AG04450 (cell line): ENCODE measurements at regions not wholly inside any gene's neighbourhood (a gene's known extent, or its start where the extent isn't known, plus 50 kb on each side); places are given as distances from the start of the nearest gene placed in this dataset.

Experiments
- CTCF ChIA-PET: fragments of 300-600, 350-600 bp; formaldehyde crosslinking; extraction: SDS; loops from one replicate; lab custom pipeline; 2022; ENCODE audit warnings: antibody characterized with exemption, inconsistent platforms; lab: Charles Lee
- POLR2A ChIA-PET: fragments of 350-600 bp; formaldehyde crosslinking; extraction: SDS; loops from one replicate; lab custom pipeline; 2021; ENCODE audit warnings: antibody characterized with exemption, inconsistent platforms; lab: Yijun Ruan, JAX
- DNase-seq: peaks from one replicate; pipeline ENCODE4 v3.0.0-alpha.2; 2011; ENCODE audit warnings: low read depth, low spot score
- H3K27ac ChIP-seq: one replicate; pipeline ENCODE4 v1.5.1; 2012; ENCODE audit warnings: low read depth, low read length, control low read depth
- H3K27me3 ChIP-seq: one replicate; pipeline ENCODE4 v1.6.0; 2012; ENCODE audit warnings: low read length; ENCODE audit not compliant: control insufficient read depth, insufficient read depth
- H3K4me3 ChIP-seq: 2 replicates; pipeline ENCODE4 v1.5.1; 2011; ENCODE audit warnings: mild to moderate bottlenecking, low read depth, low read length, control low read depth
- H3K9me3 ChIP-seq: 2 replicates; pipeline ENCODE4 v1.5.1; 2012; ENCODE audit warnings: low read length; ENCODE audit not compliant: control insufficient read depth, insufficient read depth
- CTCF ChIP-seq: IDR thresholded peaks from 2 replicates; pipeline ENCODE4 v1.5.1; 2011; ENCODE audit warnings: low read depth, low read length, control low read depth, inconsistent platforms

GRCh38 chr2:7667260-7667757 is 750.1 kb downstream of the RNF144A start:
- CTCF ChIA-PET: no interaction called here

GRCh38 chr2:7670905-7671641 is 753.9 kb downstream of the RNF144A start:
- ChIA-PET CTCF (interaction anchor here (1.1 kb wide), 1 partner anchor 245 kb away, joined by 3 read pairs; no protein-coding TSS in a partner anchor), POLR2A (no interaction called here)
- no peak for DNase-seq
- no peak for TF ChIP-seq CTCF
- Histone ChIP-seq H3K27me3 (no peaks in the 10 kb centered on the region), H3K9me3 (no peaks in the 10 kb centered on the region), H3K27ac (no peak overlapping the region), H3K4me3 (no peak overlapping the region)

More at GRCh38 chr2:7667260-7667757, 750.1 kb downstream of the RNF144A start:
- POLR2A ChIA-PET: no interaction called here
- H3K27me3 ChIP-seq: no peaks in the 10 kb centered on the region
- H3K9me3 ChIP-seq: no peaks in the 10 kb centered on the region
- H3K4me3 ChIP-seq: no peak overlapping the region
- DNase-seq: no peak
- H3K27ac ChIP-seq: no peak overlapping the region
- TF ChIP-seq CTCF: no peak

- ChIA-PET CTCF (interaction anchor here (0.6 to 1.1 kb wide), 4 partner anchors 43 to 1099 kb away, joined by 3 read pairs; no protein-coding TSS in a partner anchor), POLR2A (no interaction called here)
- DNase-seq: peak; percentile 4
- no peaks in the 10 kb centered on the region for H3K27me3 ChIP-seq
- no peak overlapping the region for H3K27ac ChIP-seq
- no peaks in the 10 kb centered on the region for H3K9me3 ChIP-seq
- TF ChIP-seq CTCF: peak; percentile 60
- H3K4me3 ChIP-seq: no peak overlapping the region
Measured at GRCh38 chr2:7672027-7672684, 754.9 kb downstream of the RNF144A start.

- ChIA-PET CTCF (interaction anchor here (0.6 to 1.1 kb wide), 2 partner anchors 44 to 574 kb away, joined by 3 read pairs; no protein-coding TSS in a partner anchor), POLR2A (no interaction called here)
Measured at GRCh38 chr2:7672685-7673071, 755.5 kb downstream of the RNF144A start.

More at GRCh38 chr2:7672685-7673071, 755.5 kb downstream of the RNF144A start:
- Histone ChIP-seq H3K9me3 (no peaks in the 10 kb centered on the region), H3K27ac (no peak overlapping the region), H3K27me3 (no peaks in the 10 kb centered on the region), H3K4me3 (no peak overlapping the region)
- DNase-seq: no peak
- TF ChIP-seq CTCF: no peak
